HG02981 (cell line): ENCODE measurements at regions not wholly inside any gene's neighbourhood (a gene's known extent, or its start where the extent isn't known, plus 50 kb on each side); places are given as distances from the start of the nearest gene placed in this dataset.
"Not testable (repeated sequence)": the region's sequence is repeated elsewhere in the genome, so short reads cannot be mapped to it uniquely, and the experiment has no call there.

Experiments used
- ATAC-seq: cut with Tn5 transposase; IDR thresholded peaks from one replicate; pipeline ENCODE4 v1.9.1; 2021; ENCODE audit warnings: mild to moderate bottlenecking, moderate library complexity; ENCODE audit not compliant: unreplicated experiment

GRCh38 chr15:61374848-61375247 lies 145.7 kb upstream of the RORA start:
- ATAC-seq, result no peak

- ATAC-seq, result no peak
Observed at GRCh38 chr15:61367953-61368352, 138.9 kb upstream of the RORA start.

- no peak for ATAC-seq
Observed at GRCh38 chr15:61364871-61365270, 135.8 kb upstream of the RORA start.

- not testable (repeated sequence) for ATAC-seq
Observed at GRCh38 chr15:61362912-61363311, 133.8 kb upstream of the RORA start.

- ATAC-seq, result no peak
Observed at GRCh38 chr15:61344293-61344692, 115.2 kb upstream of the RORA start.

- no peak for ATAC-seq
Observed at GRCh38 chr15:61342390-61342789, 113.3 kb upstream of the RORA start.

GRCh38 chr15:61339516-61339915 lies 110.4 kb upstream of the RORA start:
- no peak for ATAC-seq

GRCh38 chr15:61337541-61337940 lies 108.4 kb upstream of the RORA start:
- no peak for ATAC-seq

GRCh38 chr15:61336026-61336638 lies 107.0 kb upstream of the RORA start:
- ATAC-seq, result no peak

GRCh38 chr15:61334714-61335113 lies 105.6 kb upstream of the RORA start:
- ATAC-seq, result not testable (repeated sequence)

GRCh38 chr15:61331019-61331418 lies 101.9 kb upstream of the RORA start:
- no peak for ATAC-seq

GRCh38 chr15:61327019-61327631 lies 98.0 kb upstream of the RORA start:
- peak; percentile 83 for ATAC-seq

GRCh38 chr15:61319892-61320291 lies 90.8 kb upstream of the RORA start:
- no peak for ATAC-seq

- no peak for ATAC-seq
Observed at GRCh38 chr15:61318802-61319525, 89.9 kb upstream of the RORA start.

GRCh38 chr15:61318301-61318700 lies 89.2 kb upstream of the RORA start:
- no peak for ATAC-seq

- ATAC-seq, result no peak
Observed at GRCh38 chr15:61315471-61315870, 86.4 kb upstream of the RORA start.

GRCh38 chr15:61314427-61314826 lies 85.3 kb upstream of the RORA start:
- ATAC-seq, result no peak

GRCh38 chr15:61309617-61310016 lies 80.5 kb upstream of the RORA start:
- ATAC-seq, result no peak

- no peak for ATAC-seq
Observed at GRCh38 chr15:61309031-61309511, 80.0 kb upstream of the RORA start.

GRCh38 chr15:61308437-61308836 lies 79.3 kb upstream of the RORA start:
- no peak for ATAC-seq

- no peak for ATAC-seq
Observed at GRCh38 chr15:61307474-61307873, 78.4 kb upstream of the RORA start.

- ATAC-seq, result no peak
Observed at GRCh38 chr15:61301701-61302100, 72.6 kb upstream of the RORA start.
